HCT116 (cell line): ENCODE measurements at regions not wholly inside any gene's neighbourhood (a gene's known extent, or its start where the extent isn't known, plus 50 kb on each side); places are given as distances from the start of the nearest gene placed in this dataset.
"Not testable (repeated sequence)": the region's sequence is repeated elsewhere in the genome, so short reads cannot be mapped to it uniquely, and the experiment has no call there.

Source experiments
- ATAC-seq: fragments of 200-7000 bp; cut with Tn5 transposase; 2 replicates; pipeline ENCODE4 v1.9.1; 2020; ENCODE audit warnings: mild to moderate bottlenecking, moderate library complexity
- BruUV-seq: library from RNA; stranded (reverse); fragments of 400-500 nt; replicated peaks from 2 replicates; lab custom pipeline; 2021; lab: Mats Ljungman, UMichigan
- CTCF ChIA-PET: fragments of 300-600 bp; sonication (Branson Sonifier 250); formaldehyde crosslinking; loops from one replicate; lab custom pipeline; 2021; ENCODE audit warnings: antibody characterized with exemption; lab: Charles Lee
- POLR2A ChIA-PET: fragments of 300-600, 350-600 bp; sonication (Branson Sonifier 250); formaldehyde crosslinking; loops from one replicate; lab custom pipeline; 2021; ENCODE audit warnings: antibody characterized with exemption; lab: Charles Lee
- RAD21 ChIA-PET, 2 experiments: fragments of 300-600 bp; sonication (Branson Sonifier 250); formaldehyde crosslinking; loops; one replicate each; lab custom pipeline; 2023; ENCODE audit warnings: low total read pairs in 2 of 2; ENCODE audit not compliant: uncharacterized antibody in 2 of 2, unreplicated experiment in 2 of 2, low non-redundant PET in 1 of 2; lab: Charles Lee
- DNase-seq: peaks from one replicate; pipeline ENCODE4 v3.0.0-alpha.2; 2010; ENCODE audit warnings: low read depth, low spot score
- H2AFZ ChIP-seq: fragments of 200-600 bp; shearing (Covaris generic), sonication (generic); 2 replicates; pipeline ENCODE4 v1.6.1; 2017; ENCODE audit warnings: low read depth, mixed run types, mixed read lengths, antibody characterized with exemption, low read length; ENCODE audit not compliant: poor library complexity, severe bottlenecking
- H3K27ac ChIP-seq: 2 replicates; pipeline ENCODE4 v1.5.1; 2012; ENCODE audit warnings: low read depth, low read length
- H3K27me3 ChIP-seq: fragments of 200-600 bp; sonication (generic); 2 replicates; pipeline ENCODE4 v1.6.1; 2016; ENCODE audit warnings: mixed run types, low read length, mixed read lengths; ENCODE audit not compliant: insufficient read depth
- H3K36me3 ChIP-seq, 2 experiments: fragments of 200-500 bp in 1 of 2; fragments of 200-600 bp in 1 of 2; sonication (Bioruptor generic) in 1 of 2; sonication (generic) in 1 of 2; 2 replicates each; pipeline versions ENCODE4 v1.5.1 to v1.6.1; 2014 to 2016; ENCODE audit warnings: low read length in 2 of 2, inconsistent platforms in 1 of 2, mixed read lengths in 1 of 2, mixed run types in 1 of 2; ENCODE audit not compliant: insufficient read depth in 2 of 2, control insufficient read depth in 1 of 2
- H3K4me1 ChIP-seq, 2 experiments: fragments of 200-600 bp in 1 of 2; sonication (generic) in 1 of 2; 2 replicates each; pipeline versions ENCODE4 v1.5.1 to v1.6.1; 2012 to 2017; ENCODE audit warnings: low read length in 2 of 2, inconsistent platforms in 1 of 2, mild to moderate bottlenecking in 1 of 2, mixed read lengths in 1 of 2, mixed run types in 1 of 2, moderate library complexity in 1 of 2; ENCODE audit not compliant: insufficient read depth in 2 of 2, control insufficient read depth in 1 of 2
- H3K4me2 ChIP-seq: fragments of 200-600 bp; sonication (generic); 2 replicates; pipeline ENCODE4 v1.6.1; 2017; ENCODE audit warnings: mixed run types, low read length, mixed read lengths
- H3K4me3 ChIP-seq, 2 experiments: fragments of 200-600 bp in 1 of 2; sonication (generic) in 1 of 2; replicated peaks in 1 of 2; 2 replicates each; pipeline ENCODE4 v1.5.1; 2011 to 2016; ENCODE audit warnings: low read length in 2 of 2, control low read depth in 1 of 2, low read depth in 1 of 2, mild to moderate bottlenecking in 1 of 2, mixed read lengths in 1 of 2, mixed run types in 1 of 2
- H3K79me2 ChIP-seq: fragments of 200-600 bp; sonication (generic); 2 replicates; pipeline ENCODE4 v1.6.1; 2017; ENCODE audit warnings: mild to moderate bottlenecking, mixed run types, low read length, moderate library complexity, mixed read lengths; ENCODE audit not compliant: insufficient read depth
- H3K9ac ChIP-seq: fragments of 200-600 bp; sonication (generic); 2 replicates; pipeline ENCODE4 v1.6.1; 2016; ENCODE audit warnings: low read length, mixed read lengths
- H3K9me2 ChIP-seq: fragments of 200-600 bp; sonication (generic), shearing (Covaris generic); 2 replicates; pipeline ENCODE4 v1.6.1; 2017; ENCODE audit warnings: mixed run types, mild to moderate bottlenecking, moderate library complexity; ENCODE audit not compliant: insufficient read depth
- H3K9me3 ChIP-seq, 2 experiments: fragments of 200-500 bp in 1 of 2; fragments of 200-600 bp in 1 of 2; sonication (Bioruptor generic) in 1 of 2; sonication (generic) in 1 of 2; 2 replicates each; pipeline ENCODE4 v1.6.1; 2014 to 2017; ENCODE audit warnings: low read length in 2 of 2, mixed read lengths in 2 of 2, inconsistent platforms in 1 of 2, low read depth in 1 of 2, mild to moderate bottlenecking in 1 of 2, mixed run types in 1 of 2, moderate library complexity in 1 of 2; ENCODE audit not compliant: control insufficient read depth in 1 of 2, insufficient read depth in 1 of 2
- H4K20me1 ChIP-seq: fragments of 200-600 bp; sonication (generic), shearing (Covaris generic); 2 replicates; pipeline ENCODE4 v1.6.1; 2017; ENCODE audit warnings: mixed run types, mild to moderate bottlenecking, moderate library complexity; ENCODE audit not compliant: insufficient read depth
- SP1 ChIP-seq: IDR thresholded peaks from 2 replicates; pipeline ENCODE4 v1.6.1; 2012; ENCODE audit warnings: low read depth
- intact Hi-C: fragments of 100-400 bp; cut with micrococcal nuclease; formaldehyde crosslinking; loops from 2 replicates; pipeline ENCODE4 v1.10.0; 2022
- TF ChIP-seq, protein P1 (sequence below): IDR thresholded peaks from 2 replicates; pipeline ENCODE4 v1.6.1; 2012

DNA sequence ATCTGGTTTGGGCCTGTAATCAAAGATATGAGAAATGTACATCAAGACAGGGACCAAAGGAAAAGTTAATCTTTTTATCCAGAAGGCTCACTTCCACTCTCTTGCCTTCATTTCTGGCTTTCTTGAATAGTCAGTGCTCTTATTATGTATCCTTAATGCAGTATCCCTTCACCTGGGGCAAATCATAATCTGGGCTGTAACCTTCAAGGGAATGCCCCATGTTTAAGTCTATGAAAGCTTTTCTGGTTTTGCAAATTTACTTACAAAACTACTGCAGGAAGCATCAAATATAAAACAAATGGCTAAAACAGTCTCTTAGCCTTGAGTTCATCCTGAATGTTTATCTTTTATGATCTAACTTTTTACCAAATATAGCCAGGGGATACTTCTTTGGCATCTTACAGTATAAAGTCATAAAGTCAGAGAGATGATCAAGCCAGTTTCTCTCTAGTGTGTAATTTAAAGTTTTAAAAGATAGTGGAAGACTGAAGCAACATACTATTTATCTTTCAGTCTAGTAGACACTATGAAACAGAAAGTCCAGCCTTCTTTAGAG is 1214.8 kb downstream of the STIM2 start:
- BruUV-seq, result no TSS peak

DNA sequence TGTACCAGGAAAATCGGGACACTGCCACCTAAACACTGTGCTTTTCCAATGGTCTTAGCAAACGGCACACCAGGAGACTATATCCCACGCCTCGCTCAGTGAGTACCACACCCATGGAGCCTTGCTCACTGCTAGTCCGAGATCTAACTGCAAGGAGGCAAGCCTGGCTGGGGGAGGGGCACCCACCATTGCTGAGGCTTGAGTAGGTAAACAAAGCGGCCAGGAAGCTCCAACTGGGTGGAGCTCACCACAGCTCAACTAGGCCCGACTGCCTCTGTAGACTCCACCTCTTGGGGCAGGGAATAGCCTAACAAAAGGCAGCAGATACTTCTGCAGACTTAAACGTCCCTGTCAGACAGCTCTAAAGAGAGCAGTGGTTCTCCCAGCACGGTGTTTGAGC is 1216.6 kb downstream of the STIM2 start:
- H3K4me1 ChIP-seq, DNase-seq, H3K27ac ChIP-seq, H3K79me2 ChIP-seq, H2AFZ ChIP-seq, RAD21 ChIA-PET, H3K9me2 ChIP-seq, H3K9me3 ChIP-seq, ATAC-seq, H4K20me1 ChIP-seq, BruUV-seq, CTCF ChIA-PET, H3K4me2 ChIP-seq, H3K9ac ChIP-seq, intact Hi-C loops, H3K27me3 ChIP-seq, POLR2A ChIA-PET, H3K36me3 ChIP-seq, H3K4me3 ChIP-seq: not testable (repeated sequence)

More for the DNA sequence above, 1214.8 kb downstream of the STIM2 start:
- Histone ChIP-seq H3K79me2 (no peaks in the 10 kb centered on the region), H3K4me1 (peaks cover 2 to 5% of the 10 kb centered on the region in 2 experiments; a peak in 1 of 4 replicates), H3K9me2 (no peaks in the 10 kb centered on the region), H3K9me3 (no peaks in the 10 kb centered on the region), H3K27me3 (no peaks in the 10 kb centered on the region), H2AFZ (peak overlapping the region; percentile 27), H3K4me3 (no peak overlapping the region), H3K27ac (no peak overlapping the region), H3K36me3 (no peaks in the 10 kb centered on the region), H3K9ac (no peak overlapping the region), H3K4me2 (no peak overlapping the region), H4K20me1 (no peaks in the 10 kb centered on the region)
- ATAC-seq, result no peak
- TF ChIP-seq SP1, result no peak
- TF ChIP-seq, protein P1, sequence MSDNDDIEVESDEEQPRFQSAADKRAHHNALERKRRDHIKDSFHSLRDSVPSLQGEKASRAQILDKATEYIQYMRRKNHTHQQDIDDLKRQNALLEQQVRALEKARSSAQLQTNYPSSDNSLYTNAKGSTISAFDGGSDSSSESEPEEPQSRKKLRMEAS, result no peak
- no peak for DNase-seq
- ChIA-PET CTCF (interaction anchor here (1.8 kb wide), 1 partner anchor 14 kb away, joined by 13 read pairs; no protein-coding TSS in a partner anchor), POLR2A (no interaction called here), RAD21 (no interaction called here)
- intact Hi-C loops, result no loop called here
